ENCODE measurements at regions not wholly inside any gene's neighbourhood (a gene's known extent, or its start where the extent isn't known, plus 50 kb on each side); places are given as distances from the start of the nearest gene placed in this dataset.

DNA sequence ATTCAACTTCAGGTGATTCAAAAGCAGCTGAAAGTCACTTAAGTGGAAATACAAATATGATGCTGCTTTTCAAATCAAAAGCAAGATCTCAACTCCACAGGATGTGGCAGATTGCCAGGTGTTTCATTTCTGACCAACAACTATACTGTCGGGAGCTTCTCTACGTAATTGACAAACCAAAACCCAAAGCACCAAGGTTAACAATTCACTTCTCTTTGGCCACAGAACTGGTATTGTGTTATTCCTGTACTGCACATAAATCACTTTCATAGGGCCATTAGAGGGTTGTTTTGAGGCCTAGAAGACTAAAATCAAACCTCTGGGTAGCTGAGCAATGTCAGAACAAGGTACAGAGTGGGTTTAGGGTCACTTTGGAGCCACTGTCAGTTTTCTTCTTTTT lies 169.7 kb downstream of the HAO1 start:
- TF ChIP-seq, protein P1, sequence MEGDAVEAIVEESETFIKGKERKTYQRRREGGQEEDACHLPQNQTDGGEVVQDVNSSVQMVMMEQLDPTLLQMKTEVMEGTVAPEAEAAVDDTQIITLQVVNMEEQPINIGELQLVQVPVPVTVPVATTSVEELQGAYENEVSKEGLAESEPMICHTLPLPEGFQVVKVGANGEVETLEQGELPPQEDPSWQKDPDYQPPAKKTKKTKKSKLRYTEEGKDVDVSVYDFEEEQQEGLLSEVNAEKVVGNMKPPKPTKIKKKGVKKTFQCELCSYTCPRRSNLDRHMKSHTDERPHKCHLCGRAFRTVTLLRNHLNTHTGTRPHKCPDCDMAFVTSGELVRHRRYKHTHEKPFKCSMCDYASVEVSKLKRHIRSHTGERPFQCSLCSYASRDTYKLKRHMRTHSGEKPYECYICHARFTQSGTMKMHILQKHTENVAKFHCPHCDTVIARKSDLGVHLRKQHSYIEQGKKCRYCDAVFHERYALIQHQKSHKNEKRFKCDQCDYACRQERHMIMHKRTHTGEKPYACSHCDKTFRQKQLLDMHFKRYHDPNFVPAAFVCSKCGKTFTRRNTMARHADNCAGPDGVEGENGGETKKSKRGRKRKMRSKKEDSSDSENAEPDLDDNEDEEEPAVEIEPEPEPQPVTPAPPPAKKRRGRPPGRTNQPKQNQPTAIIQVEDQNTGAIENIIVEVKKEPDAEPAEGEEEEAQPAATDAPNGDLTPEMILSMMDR (IDR thresholded peaks at IDR 0.05) = no peak
- Histone ChIP-seq H3K36me3 (no peaks in the 10 kb centered on the region), H3K27ac (no peak overlapping the region), H3K4me1 (peaks cover 0 to 18% (median 0%) of the 10 kb centered on the region in 4 donors), H3K4me3 (no peak overlapping the region), H3K27me3 (no peaks in the 10 kb centered on the region), H3K9me3 (no peaks in the 10 kb centered on the region)
- intact Hi-C loops (cut with DNase I; ENCODE audit: low total_unique reads) = no loop called here
- no peak for DNase-seq

DNA sequence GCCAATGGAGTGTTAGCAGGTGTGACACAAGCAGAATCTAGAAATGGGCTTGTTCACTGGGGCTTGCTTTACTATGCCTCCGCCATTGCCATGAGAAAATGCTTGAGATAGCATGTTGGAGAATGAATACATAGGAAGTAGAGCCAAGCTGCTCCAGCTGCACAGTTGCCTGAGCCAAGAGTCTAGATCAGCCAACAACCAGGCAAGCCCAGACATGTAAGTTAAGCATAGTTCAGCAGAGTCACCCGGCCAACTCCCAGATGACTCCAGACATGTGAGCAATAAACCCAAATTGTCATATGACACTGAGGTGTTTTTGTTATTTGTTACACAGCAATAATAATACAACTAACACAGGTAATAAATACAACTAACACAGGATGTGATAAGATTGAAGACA lies 167.9 kb downstream of the HAO1 start:
- TF ChIP-seq, protein P1 (IDR thresholded peaks at IDR 0.05) = no peak
- no peak for DNase-seq
- H3K27me3 ChIP-seq = no peaks in the 10 kb centered on the region
- H3K36me3 ChIP-seq = no peaks in the 10 kb centered on the region
- intact Hi-C loops (cut with DNase I; ENCODE audit: low total_unique reads) = no loop called here
- no peaks in the 10 kb centered on the region for H3K9me3 ChIP-seq
- H3K4me1 ChIP-seq = peaks cover 0 to 18% (median 0%) of the 10 kb centered on the region in 4 donors
- H3K27ac ChIP-seq = no peak overlapping the region
- H3K4me3 ChIP-seq = no peak overlapping the region

DNA sequence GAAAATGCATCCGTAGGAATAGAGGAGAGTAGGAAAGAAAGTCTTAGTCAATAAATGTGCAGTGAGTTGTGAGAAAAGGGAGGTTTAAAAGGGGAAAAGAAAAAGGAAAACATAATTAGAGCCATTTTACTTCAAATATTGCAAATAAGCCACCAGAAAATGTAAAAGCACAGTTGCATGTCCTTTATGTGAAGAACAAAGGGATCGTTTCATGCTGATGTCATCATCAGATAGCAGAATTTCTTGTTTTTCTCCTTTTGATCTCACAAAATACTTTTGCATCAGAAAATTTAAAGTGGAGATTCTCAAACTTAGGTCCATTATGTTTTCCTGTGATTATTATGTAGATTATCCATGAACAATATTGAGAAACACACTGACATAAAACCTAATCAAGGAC lies 166.7 kb downstream of the HAO1 start:
- Histone ChIP-seq H3K36me3 (no peaks in the 10 kb centered on the region), H3K27me3 (no peaks in the 10 kb centered on the region), H3K27ac (no peak overlapping the region), H3K4me3 (no peak overlapping the region), H3K9me3 (no peaks in the 10 kb centered on the region), H3K4me1 (peaks cover 0 to 18% (median 0%) of the 10 kb centered on the region in 4 donors)
- no peak for DNase-seq
- TF ChIP-seq, protein P1 (IDR thresholded peaks at IDR 0.05) = no peak
- intact Hi-C loops (cut with DNase I; ENCODE audit: low total_unique reads) = no loop called here

- Histone ChIP-seq H3K4me3 (no peak overlapping the region), H3K27ac (no peak overlapping the region), H3K9me3 (no peaks in the 10 kb centered on the region), H3K27me3 (no peaks in the 10 kb centered on the region), H3K4me1 (peaks cover 0 to 18% (median 0%) of the 10 kb centered on the region in 4 donors), H3K36me3 (no peaks in the 10 kb centered on the region)
- TF ChIP-seq, protein P1 (IDR thresholded peaks at IDR 0.05) = no peak
- DNase-seq = no peak
- intact Hi-C loops (cut with DNase I; ENCODE audit: low total_unique reads) = no loop called here
These were observed 165.2 kb downstream of the HAO1 start for GRCh38 chr20:7775072-7775471.

DNA sequence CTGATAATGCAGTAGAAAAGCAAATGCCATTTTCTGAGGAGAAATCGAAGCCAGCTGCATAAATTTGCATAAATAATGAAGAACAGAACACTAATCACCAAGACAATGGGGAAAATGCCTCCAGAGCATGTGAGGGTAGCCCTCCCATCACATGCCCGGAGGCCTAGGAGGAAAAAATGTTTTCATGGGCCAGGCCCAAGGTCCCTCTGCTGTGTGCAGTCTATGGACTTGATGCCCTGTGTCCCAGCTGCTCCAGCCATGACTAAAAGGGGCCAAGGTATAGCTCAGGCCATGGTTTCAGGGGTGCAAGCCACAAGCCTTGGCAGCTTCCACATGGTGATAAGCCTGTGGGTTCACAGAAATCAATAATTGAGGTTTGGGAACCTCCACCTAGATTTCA lies 164.1 kb downstream of the HAO1 start:
- TF ChIP-seq, protein P1 (IDR thresholded peaks at IDR 0.05) = no peak
- Histone ChIP-seq H3K4me1 (peaks cover 0 to 18% (median 0%) of the 10 kb centered on the region in 4 donors), H3K27me3 (no peaks in the 10 kb centered on the region), H3K9me3 (no peaks in the 10 kb centered on the region), H3K36me3 (no peaks in the 10 kb centered on the region), H3K27ac (no peak overlapping the region), H3K4me3 (no peak overlapping the region)
- DNase-seq = no peak
- intact Hi-C loops (cut with DNase I; ENCODE audit: low total_unique reads) = no loop called here

DNA sequence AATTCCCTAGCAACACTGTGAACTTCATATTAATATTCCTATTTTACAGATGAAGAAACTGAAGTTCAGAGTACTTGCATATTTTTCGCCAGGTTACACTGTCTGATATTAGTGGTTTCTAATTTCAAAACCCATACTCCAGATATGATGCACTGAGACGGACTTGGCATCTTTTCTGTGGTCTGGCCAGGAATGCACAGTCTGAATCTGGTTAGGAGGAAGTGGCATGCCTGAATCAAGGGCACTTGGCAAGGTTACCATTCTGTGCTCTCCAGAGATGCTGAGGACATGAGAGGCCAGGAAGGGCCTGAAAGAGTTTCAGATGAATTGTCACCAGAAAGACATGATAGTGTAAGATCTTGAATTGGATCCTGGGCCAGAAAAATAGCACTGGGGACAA lies 150.1 kb downstream of the HAO1 start:
- Histone ChIP-seq H3K27me3 (no peaks in the 10 kb centered on the region), H3K4me3 (no peak overlapping the region), H3K36me3 (no peaks in the 10 kb centered on the region), H3K9me3 (no peaks in the 10 kb centered on the region), H3K4me1 (no peaks in the 10 kb centered on the region), H3K27ac (no peak overlapping the region)
- intact Hi-C loops (cut with DNase I; ENCODE audit: low total_unique reads) = no loop called here
- TF ChIP-seq, protein P1 (IDR thresholded peaks at IDR 0.05) = no peak
- DNase-seq = no peak

All from tibial artery (tissue), 4 donors.